IMR-90 (cell line): ENCODE measurements at regions not wholly inside any gene's neighbourhood (a gene's known extent, or its start where the extent isn't known, plus 50 kb on each side); places are given as distances from the start of the nearest gene placed in this dataset.

Source experiments
- CTCF ChIP-seq: conservative IDR thresholded peaks from 2 replicates; pipeline ENCODE4 v1.5.1; 2012; ENCODE audit warnings: mild to moderate bottlenecking, low read depth, low read length, improper control_type of control experiment
- ELK1 ChIP-seq: fragments of 150-350 bp; IDR thresholded peaks from 2 replicates; pipeline ENCODE4 v1.6.1; 2016; ENCODE audit warnings: low read depth, mild to moderate bottlenecking, low read length, moderate library complexity, borderline replicate concordance
- NFE2L2 ChIP-seq: fragments of 150-350 bp; IDR thresholded peaks from 2 replicates; pipeline ENCODE4 v1.6.1; 2016; ENCODE audit warnings: low read depth, mild to moderate bottlenecking, low read length
- POLR2A ChIP-seq: IDR thresholded peaks from 2 replicates; pipeline ENCODE4 v1.6.1; 2012; ENCODE audit warnings: mild to moderate bottlenecking, low read depth, low read length
- RAD21 ChIP-seq: IDR thresholded peaks from 2 replicates; pipeline ENCODE4 v1.6.1; 2012; ENCODE audit warnings: low read length, improper control_type of control experiment
- RFX5 ChIP-seq: IDR thresholded peaks from 2 replicates; pipeline ENCODE4 v1.8.0; 2012; ENCODE audit warnings: low read depth, mild to moderate bottlenecking, low read length, moderate library complexity
- SMC3 ChIP-seq: fragments of 150-350 bp; IDR thresholded peaks from 2 replicates; pipeline ENCODE4 v1.6.1; 2016; ENCODE audit warnings: low read depth, mild to moderate bottlenecking, antibody characterized with exemption, low read length, moderate library complexity

- TF ChIP-seq CTCF (no peak), POLR2A (no peak), NFE2L2 (no peak), ELK1 (no peak), RFX5 (no peak), RAD21 (no peak), SMC3 (no peak)
Measured at GRCh38 chr6:76779068-76779467, 684.2 kb downstream of the HTR1B start.
